ENCODE measurements at regions not wholly inside any gene's neighbourhood (a gene's known extent, or its start where the extent isn't known, plus 50 kb on each side); places are given as distances from the start of the nearest gene placed in this dataset.

DNA sequence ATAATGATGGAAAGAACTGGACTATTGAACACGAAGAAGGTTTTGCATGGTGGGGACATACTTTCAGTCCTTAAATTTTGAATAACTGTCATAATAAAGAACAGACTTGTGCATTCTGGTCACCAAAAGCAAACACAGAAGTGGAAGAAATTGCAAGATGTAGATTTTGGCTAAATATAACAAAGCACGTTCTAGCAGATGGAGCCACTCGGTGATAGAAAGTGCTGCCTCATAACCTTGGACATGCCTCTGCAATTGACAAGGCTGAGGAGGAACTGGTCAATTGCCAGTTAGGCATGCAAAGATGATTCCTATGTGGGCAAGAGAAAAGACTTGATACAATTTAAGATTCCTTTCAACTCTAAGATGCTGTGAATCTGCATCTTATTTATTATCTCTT, 244.1 kb upstream of the ZC3H12C start:
- Mint-ChIP-seq H3K4me3 (no peak overlapping the region), H3K9me3 (no peaks in the 10 kb centered on the region), H3K36me3 (ENCODE audit: low read depth) (no peaks in the 10 kb centered on the region), H3K27ac (no peak overlapping the region), H3K4me1 (no peaks in the 10 kb centered on the region), H3K27me3 (peaks cover 3% of the 10 kb centered on the region)
- no peak for ATAC-seq (replicated peaks)

GRCh38 chr11:109849946-109850345, 243.2 kb upstream of the ZC3H12C start:
- no peak overlapping the region for H3K27ac Mint-ChIP-seq

GRCh38 chr11:109851780-109852390, 241.3 kb upstream of the ZC3H12C start:
- Mint-ChIP-seq H3K4me3 (no peak overlapping the region), H3K36me3 (ENCODE audit: low read depth) (no peaks in the 10 kb centered on the region)

More at GRCh38 chr11:109849946-109850345, 243.2 kb upstream of the ZC3H12C start:
- Mint-ChIP-seq H3K4me3 (no peak overlapping the region), H3K9me3 (no peaks in the 10 kb centered on the region), H3K36me3 (ENCODE audit: low read depth) (no peaks in the 10 kb centered on the region), H3K27me3 (peaks cover 3% of the 10 kb centered on the region), H3K4me1 (no peaks in the 10 kb centered on the region)
- ATAC-seq (replicated peaks): no peak

DNA sequence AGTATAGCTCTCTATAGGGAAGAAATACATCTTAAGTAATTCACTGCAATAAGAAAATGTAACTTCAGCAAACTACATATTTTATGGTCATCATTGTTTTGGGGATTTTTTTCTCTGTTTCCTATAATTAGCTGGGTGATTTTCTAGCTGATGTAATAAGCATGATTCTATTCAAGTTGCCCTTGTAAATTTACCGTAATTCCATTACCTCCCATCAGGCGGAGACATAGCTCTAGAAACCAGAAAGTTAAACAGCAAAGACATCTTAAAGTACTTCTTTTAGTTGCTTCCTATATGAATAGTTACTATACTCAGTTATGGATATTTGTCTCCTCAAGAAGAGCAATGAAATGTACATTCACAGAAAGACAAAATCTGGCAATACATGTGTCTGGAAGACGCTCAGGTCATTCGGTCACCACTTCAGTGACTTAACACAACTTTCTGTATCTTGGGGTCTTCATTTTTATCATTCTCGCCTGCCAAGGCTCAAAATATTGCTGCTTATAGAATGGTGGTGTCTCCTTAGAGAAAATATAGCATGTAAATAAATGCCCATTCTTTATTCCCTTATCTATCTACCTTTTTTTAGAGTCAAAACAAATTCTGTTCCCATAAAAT, 239.9 kb upstream of the ZC3H12C start:
- Mint-ChIP-seq H3K27me3 (no peaks in the 10 kb centered on the region), H3K9me3 (no peaks in the 10 kb centered on the region), H3K27ac (no peak overlapping the region), H3K36me3 (ENCODE audit: low read depth) (no peaks in the 10 kb centered on the region), H3K4me1 (no peaks in the 10 kb centered on the region), H3K4me3 (no peak overlapping the region)
- ATAC-seq (replicated peaks): no peak

More at GRCh38 chr11:109851780-109852390, 241.3 kb upstream of the ZC3H12C start:
- no peaks in the 10 kb centered on the region for H3K27me3 Mint-ChIP-seq
- no peak overlapping the region for H3K27ac Mint-ChIP-seq
- no peaks in the 10 kb centered on the region for H3K9me3 Mint-ChIP-seq
- ATAC-seq (replicated peaks): no peak
- no peaks in the 10 kb centered on the region for H3K4me1 Mint-ChIP-seq

DNA sequence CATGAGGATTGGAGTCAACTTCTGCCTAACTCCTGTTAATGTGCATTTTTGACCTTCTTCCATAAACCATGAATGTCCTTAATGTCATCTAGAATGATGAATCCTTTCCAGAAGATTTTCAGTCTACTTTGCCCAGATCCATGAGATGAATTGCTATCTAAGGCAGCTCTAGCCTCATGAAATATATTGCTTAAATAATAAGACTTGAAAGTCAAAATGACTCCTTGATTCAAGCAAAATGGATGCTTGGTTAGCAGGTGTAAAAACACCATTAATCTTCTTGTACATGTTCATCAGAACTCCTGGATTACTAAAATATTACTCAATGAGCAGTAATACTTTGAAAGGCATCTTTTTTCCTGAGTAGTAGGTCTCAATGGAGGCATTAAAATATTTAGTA, 238.5 kb upstream of the ZC3H12C start:
- Mint-ChIP-seq H3K4me1 (no peaks in the 10 kb centered on the region), H3K27me3 (no peaks in the 10 kb centered on the region), H3K36me3 (ENCODE audit: low read depth) (no peaks in the 10 kb centered on the region), H3K9me3 (no peaks in the 10 kb centered on the region), H3K27ac (no peak overlapping the region), H3K4me3 (no peak overlapping the region)
- no peak for ATAC-seq (replicated peaks)

GRCh38 chr11:109856928-109857327, 236.3 kb upstream of the ZC3H12C start:
- Mint-ChIP-seq H3K27ac (no peak overlapping the region), H3K4me1 (no peaks in the 10 kb centered on the region), H3K36me3 (ENCODE audit: low read depth) (no peaks in the 10 kb centered on the region), H3K4me3 (no peak overlapping the region), H3K27me3 (no peaks in the 10 kb centered on the region), H3K9me3 (no peaks in the 10 kb centered on the region)
- ATAC-seq (replicated peaks): no peak

GRCh38 chr11:109857637-109858036, 235.6 kb upstream of the ZC3H12C start:
- H3K9me3 Mint-ChIP-seq: no peaks in the 10 kb centered on the region
- no peaks in the 10 kb centered on the region for H3K4me1 Mint-ChIP-seq
- H3K27ac Mint-ChIP-seq: no peak overlapping the region
- H3K4me3 Mint-ChIP-seq: no peak overlapping the region
- no peaks in the 10 kb centered on the region for H3K36me3 Mint-ChIP-seq (ENCODE audit: low read depth)
- no peaks in the 10 kb centered on the region for H3K27me3 Mint-ChIP-seq
- no peak for ATAC-seq (replicated peaks)

DNA sequence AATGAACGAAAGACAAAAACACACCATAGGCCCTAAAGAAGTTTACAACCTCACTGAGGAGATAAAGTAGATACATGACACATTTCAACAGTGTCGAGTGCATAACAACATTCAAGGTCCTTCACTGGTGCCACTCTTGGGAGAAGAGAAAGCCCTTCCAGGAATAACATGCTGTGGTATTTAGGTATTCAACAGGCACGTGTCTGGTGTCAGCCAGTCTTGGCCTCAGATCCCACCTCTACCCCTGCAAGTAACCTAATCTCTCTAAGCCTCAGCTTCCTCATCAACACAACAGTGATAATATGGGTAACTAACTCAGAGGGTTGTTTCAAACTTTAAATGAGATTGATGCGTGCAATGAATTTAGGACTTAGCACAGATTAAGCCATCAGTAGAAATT, 235.0 kb upstream of the ZC3H12C start:
- no peak for ATAC-seq (replicated peaks)
- Mint-ChIP-seq H3K36me3 (ENCODE audit: low read depth) (no peaks in the 10 kb centered on the region), H3K27me3 (no peaks in the 10 kb centered on the region), H3K4me3 (no peak overlapping the region), H3K4me1 (no peaks in the 10 kb centered on the region), H3K27ac (no peak overlapping the region), H3K9me3 (no peaks in the 10 kb centered on the region)

GRCh38 chr11:109859045-109859724, 234.0 kb upstream of the ZC3H12C start:
- H3K36me3 Mint-ChIP-seq (ENCODE audit: low read depth): no peaks in the 10 kb centered on the region
- no peaks in the 10 kb centered on the region for H3K4me1 Mint-ChIP-seq

DNA sequence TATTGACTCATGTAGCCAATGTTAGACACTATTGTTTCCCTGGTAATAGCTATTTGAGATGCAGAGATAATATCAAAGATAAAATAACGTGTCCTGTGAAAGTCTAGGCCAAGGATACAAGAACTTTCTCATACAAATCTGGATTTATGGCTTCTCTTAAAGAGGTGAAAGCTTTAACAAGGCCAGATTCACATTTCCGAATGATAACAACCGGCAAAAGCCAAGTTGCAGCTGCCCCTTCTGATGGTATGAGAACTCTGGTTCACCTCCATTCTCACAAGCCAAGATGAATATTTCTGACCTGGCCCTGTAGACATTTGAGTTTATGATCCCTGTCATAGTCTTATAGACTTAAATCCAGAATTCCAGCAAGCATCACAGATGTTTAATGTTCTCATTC, 230.4 kb upstream of the ZC3H12C start:
- Mint-ChIP-seq H3K27ac (no peak overlapping the region), H3K4me3 (no peak overlapping the region), H3K27me3 (peaks cover 4% of the 10 kb centered on the region), H3K4me1 (no peaks in the 10 kb centered on the region), H3K36me3 (ENCODE audit: low read depth) (no peaks in the 10 kb centered on the region), H3K9me3 (no peaks in the 10 kb centered on the region)
- no peak for ATAC-seq (replicated peaks)

More at GRCh38 chr11:109859045-109859724, 234.0 kb upstream of the ZC3H12C start:
- Mint-ChIP-seq H3K27me3 (no peaks in the 10 kb centered on the region), H3K27ac (no peak overlapping the region), H3K4me3 (no peak overlapping the region), H3K9me3 (no peaks in the 10 kb centered on the region)
- peak; percentile 28 for ATAC-seq (replicated peaks)

DNA sequence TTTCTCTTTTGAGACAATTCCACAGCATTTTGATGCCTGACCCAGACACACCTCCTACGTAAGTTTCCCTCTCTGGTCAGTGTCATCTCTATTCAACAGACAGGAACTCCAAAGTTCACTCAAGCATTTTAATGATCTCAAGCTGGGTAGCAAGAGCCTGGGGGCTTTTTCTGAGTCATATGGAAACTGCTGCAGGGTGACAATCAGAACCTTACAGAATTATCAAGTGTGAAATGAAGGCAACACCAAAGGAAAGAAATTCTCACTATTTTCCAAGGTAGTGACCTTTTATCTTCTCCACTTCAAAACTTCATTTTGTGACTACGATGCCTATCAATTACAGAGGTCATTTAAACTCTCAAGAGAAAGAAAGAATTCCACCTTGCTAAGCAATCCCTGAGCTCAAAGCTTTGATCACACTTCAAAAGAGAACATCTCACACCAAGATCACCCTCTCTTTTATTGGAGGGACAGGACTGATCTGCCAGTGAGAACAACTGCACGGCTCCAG, 229.0 kb upstream of the ZC3H12C start:
- peaks cover 4% of the 10 kb centered on the region for H3K27me3 Mint-ChIP-seq
- ATAC-seq (replicated peaks): peak; percentile 40
- H3K9me3 Mint-ChIP-seq: no peaks in the 10 kb centered on the region
- no peak overlapping the region for H3K4me3 Mint-ChIP-seq
- no peaks in the 10 kb centered on the region for H3K36me3 Mint-ChIP-seq (ENCODE audit: low read depth)
- H3K4me1 Mint-ChIP-seq: no peaks in the 10 kb centered on the region
- H3K27ac Mint-ChIP-seq: no peak overlapping the region

DNA sequence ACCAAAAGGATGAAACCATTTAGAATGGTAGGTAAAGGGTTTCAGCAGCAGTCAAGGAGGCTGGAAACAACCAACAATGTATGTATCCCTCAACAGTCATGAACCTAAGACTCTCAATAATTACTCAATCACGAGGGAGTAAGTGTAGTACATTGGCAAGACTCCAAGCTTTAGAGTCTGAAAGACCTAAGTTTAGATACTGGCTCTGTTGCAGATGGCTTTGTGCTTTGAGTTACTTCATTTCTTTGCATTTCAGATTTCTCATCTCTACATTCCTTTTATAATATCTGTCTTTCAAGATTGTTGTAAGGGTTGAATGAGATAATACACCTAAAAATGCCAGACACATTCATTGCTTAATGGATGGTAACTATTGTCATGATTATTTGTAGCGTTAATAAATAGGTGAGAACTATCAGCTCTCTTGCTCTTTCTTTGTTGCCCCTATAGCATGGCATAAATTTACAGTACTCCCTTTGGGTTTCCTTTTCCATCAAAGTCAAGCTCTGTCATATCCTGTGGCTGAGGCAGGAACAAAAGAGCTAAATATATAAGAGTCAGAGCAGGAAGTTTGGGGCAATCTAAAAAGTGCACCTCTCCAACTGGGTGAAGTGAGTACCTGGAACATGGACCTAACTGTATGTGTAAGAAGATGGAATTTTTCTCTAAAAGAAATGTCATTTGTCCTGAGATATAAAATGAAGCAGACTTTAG, 228.2 kb upstream of the ZC3H12C start:
- H3K27ac Mint-ChIP-seq: no peak overlapping the region
- no peaks in the 10 kb centered on the region for H3K9me3 Mint-ChIP-seq
- H3K36me3 Mint-ChIP-seq (ENCODE audit: low read depth): no peaks in the 10 kb centered on the region

DNA sequence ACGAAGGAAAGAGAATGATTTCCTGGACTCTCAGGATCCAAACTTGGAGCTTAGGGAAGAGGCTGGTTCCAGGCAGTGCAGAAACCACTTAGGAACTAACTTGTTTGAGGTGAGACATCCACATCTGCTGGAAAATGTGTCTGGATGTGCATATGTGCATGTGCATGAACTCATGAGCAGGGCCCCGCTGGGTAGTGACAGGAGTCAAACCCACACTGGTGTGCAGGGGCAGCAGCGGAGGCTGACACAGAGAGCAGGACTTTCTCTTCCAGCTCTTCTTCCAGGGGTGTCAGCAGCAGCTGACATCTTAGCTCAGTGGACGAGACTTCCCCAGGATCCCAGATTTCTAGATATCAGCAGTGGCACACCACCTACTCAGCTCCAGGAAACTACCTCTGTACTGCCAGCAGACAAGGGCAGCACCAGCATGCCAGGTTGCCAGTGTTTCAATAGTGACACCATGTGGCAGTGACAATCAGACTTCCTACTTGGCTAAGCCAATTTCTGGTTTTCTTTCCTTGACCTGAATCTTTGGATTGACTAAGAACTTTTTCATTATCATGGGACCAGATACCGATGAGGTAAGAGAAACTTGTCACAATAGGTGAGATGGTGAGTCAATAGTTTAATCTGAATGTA, 227.5 kb upstream of the ZC3H12C start:
- no peak overlapping the region for H3K4me3 Mint-ChIP-seq
- H3K36me3 Mint-ChIP-seq (ENCODE audit: low read depth): no peaks in the 10 kb centered on the region
- peaks cover 4% of the 10 kb centered on the region for H3K27me3 Mint-ChIP-seq

More for the DNA sequence above, 228.2 kb upstream of the ZC3H12C start:
- Mint-ChIP-seq H3K27me3 (peaks cover 4% of the 10 kb centered on the region), H3K4me3 (no peak overlapping the region), H3K4me1 (no peaks in the 10 kb centered on the region)
- no peak for ATAC-seq (replicated peaks)

GRCh38 chr11:109867784-109868183, 225.4 kb upstream of the ZC3H12C start:
- Mint-ChIP-seq H3K27me3 (peaks cover 4% of the 10 kb centered on the region), H3K9me3 (peaks cover 1% of the 10 kb centered on the region), H3K27ac (no peak overlapping the region), H3K4me3 (no peak overlapping the region), H3K36me3 (ENCODE audit: low read depth) (no peaks in the 10 kb centered on the region), H3K4me1 (no peaks in the 10 kb centered on the region)
- ATAC-seq (replicated peaks): no peak

More for the DNA sequence above, 227.5 kb upstream of the ZC3H12C start:
- no peaks in the 10 kb centered on the region for H3K4me1 Mint-ChIP-seq
- H3K9me3 Mint-ChIP-seq: no peaks in the 10 kb centered on the region
- no peak for ATAC-seq (replicated peaks)
- no peak overlapping the region for H3K27ac Mint-ChIP-seq
